Keratinocyte (primary cell): ENCODE measurements at regions not wholly inside any gene's neighbourhood (a gene's known extent, or its start where the extent isn't known, plus 50 kb on each side); places are given as distances from the start of the nearest gene placed in this dataset.

Source experiments
- DNase-seq: peaks from one replicate; pipeline ENCODE4 v3.0.0-alpha.2; 2011; ENCODE audit warnings: low read depth, missing footprints, low spot score
- FAIRE-seq: peaks from 2 replicates; lab custom pipeline; 2011; peaks lifted over from hg19 to GRCh38; lab: Jason Lieb, UNC
- H2AFZ ChIP-seq: 2 replicates; pipeline ENCODE4 v1.6.0; 2012; ENCODE audit warnings: low read length, control low read depth, inconsistent platforms; ENCODE audit not compliant: control insufficient read depth
- H3K27ac ChIP-seq: 2 replicates; pipeline ENCODE4 v1.5.1; 2011; ENCODE audit warnings: low read length; ENCODE audit not compliant: control insufficient read depth, insufficient read depth
- H3K27me3 ChIP-seq: 3 replicates; pipeline ENCODE4 v1.6.0; 2011; ENCODE audit warnings: low read length; ENCODE audit not compliant: control insufficient read depth, insufficient read depth; ENCODE audit errors: extremely low read depth
- H3K36me3 ChIP-seq, 2 experiments: 2 replicates in 1 of 2; 3 replicates in 1 of 2; pipeline ENCODE4 v1.5.1; 2011; ENCODE audit warnings: low read length in 2 of 2, mild to moderate bottlenecking in 1 of 2; ENCODE audit not compliant: control insufficient read depth in 2 of 2, insufficient read depth in 2 of 2; ENCODE audit errors: extremely low read depth in 1 of 2
- H3K4me1 ChIP-seq: 3 replicates; pipeline ENCODE4 v1.5.1; 2011; ENCODE audit warnings: low read length; ENCODE audit not compliant: control insufficient read depth, insufficient read depth; ENCODE audit errors: extremely low read depth
- H3K4me2 ChIP-seq: 3 replicates; pipeline ENCODE4 v1.6.0; 2011; ENCODE audit warnings: low read depth, low read length; ENCODE audit not compliant: control insufficient read depth, insufficient read depth; ENCODE audit errors: extremely low read depth
- H3K4me3 ChIP-seq, 3 experiments: fragments of 200-600 bp in 1 of 3; sonication (generic) in 1 of 3; 2 replicates in 2 of 3; 3 replicates in 1 of 3; pipeline ENCODE4 v1.5.1; 2011 to 2016; ENCODE audit warnings: low read length in 3 of 3, mild to moderate bottlenecking in 3 of 3, control low read depth in 2 of 3, inconsistent platforms in 1 of 3, low read depth in 1 of 3, mixed read lengths in 1 of 3, mixed run types in 1 of 3, moderate library complexity in 1 of 3; ENCODE audit not compliant: control insufficient read depth in 2 of 3, insufficient read depth in 2 of 3; ENCODE audit errors: extremely low read depth in 1 of 3
- H3K79me2 ChIP-seq: 2 replicates; pipeline ENCODE4 v1.6.0; 2012; ENCODE audit warnings: low read length; ENCODE audit not compliant: control insufficient read depth, insufficient read depth
- H3K9ac ChIP-seq: 3 replicates; pipeline ENCODE4 v1.6.0; 2011; ENCODE audit warnings: low read length; ENCODE audit not compliant: control insufficient read depth, insufficient read depth; ENCODE audit errors: extremely low read depth
- H3K9me1 ChIP-seq: 3 replicates; pipeline ENCODE4 v1.6.0; 2011; ENCODE audit warnings: low read length; ENCODE audit not compliant: control insufficient read depth, insufficient read depth; ENCODE audit errors: extremely low read depth
- H3K9me3 ChIP-seq: 2 replicates; pipeline ENCODE4 v1.5.1; 2012; ENCODE audit warnings: low read depth, low read length; ENCODE audit not compliant: control insufficient read depth
- H4K20me1 ChIP-seq: 3 replicates; pipeline ENCODE4 v1.6.0; 2011; ENCODE audit warnings: low read length; ENCODE audit not compliant: control insufficient read depth, insufficient read depth; ENCODE audit errors: extremely low read depth
- EZH2 ChIP-seq: IDR thresholded peaks from one replicate; pipeline ENCODE4 v1.6.1; 2012; ENCODE audit warnings: inconsistent platforms, mild to moderate bottlenecking, low read length, moderate library complexity
- dilution Hi-C: fragments of 300-500 bp; cut with MboI; formaldehyde crosslinking; loops from one replicate; pipeline ENCODE4 v1.7.0; 2020; ENCODE audit warnings: low sequenced_read_pairs; ENCODE audit not compliant: extremely low pct_ligation_motif_present
- TF ChIP-seq, protein P1 (sequence below), 3 experiments: IDR thresholded peaks in 1 of 3; conservative IDR thresholded peaks in 1 of 3; optimal IDR thresholded peaks in 1 of 3; 2 replicates in 2 of 3; 3 replicates in 1 of 3; pipeline versions ENCODE3 to v1.5.1; 2011; ENCODE audit warnings: low read length in 3 of 3, mild to moderate bottlenecking in 3 of 3, moderate library complexity in 2 of 3, control low read depth in 1 of 3, inconsistent platforms in 1 of 3; ENCODE audit not compliant: insufficient read depth in 2 of 3; ENCODE audit errors: extremely low read depth in 1 of 3

DNA sequence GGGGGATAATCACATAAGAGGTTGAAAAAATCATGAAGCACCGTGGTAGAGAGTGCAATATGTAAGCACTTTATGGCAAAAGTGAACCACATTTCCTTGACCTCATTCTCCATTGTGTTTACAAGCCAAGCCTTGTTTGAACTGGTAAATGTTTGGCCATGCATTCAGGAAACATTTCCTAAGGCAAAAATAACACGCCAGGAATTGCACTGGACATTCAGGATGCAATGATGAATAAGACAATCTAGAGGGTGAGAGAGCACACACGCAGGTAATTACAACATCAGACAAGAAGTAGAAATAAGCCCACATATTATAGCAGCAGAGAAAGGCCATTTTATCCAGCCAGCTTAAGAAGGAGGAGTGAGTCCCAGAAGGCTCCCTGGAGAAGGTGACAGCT lies 218.0 kb upstream of the OSR1 start:
- dilution Hi-C loops = no loop called here
- Histone ChIP-seq H3K4me1 (peaks cover 30% of the 10 kb centered on the region), H3K9me3 (no peaks in the 10 kb centered on the region), H3K9ac (no peak overlapping the region), H3K79me2 (no peaks in the 10 kb centered on the region), H3K27ac (no peak overlapping the region), H3K4me2 (peak overlapping the region; percentile 2), H2AFZ (no peak overlapping the region), H3K4me3 (no peak overlapping the region), H3K36me3 (no peaks in the 10 kb centered on the region), H3K27me3 (no peaks in the 10 kb centered on the region), H4K20me1 (no peaks in the 10 kb centered on the region), H3K9me1 (no peaks in the 10 kb centered on the region)
- FAIRE-seq (peak; percentile 89), DNase-seq (peak; percentile 17)
- TF ChIP-seq, protein P1, sequence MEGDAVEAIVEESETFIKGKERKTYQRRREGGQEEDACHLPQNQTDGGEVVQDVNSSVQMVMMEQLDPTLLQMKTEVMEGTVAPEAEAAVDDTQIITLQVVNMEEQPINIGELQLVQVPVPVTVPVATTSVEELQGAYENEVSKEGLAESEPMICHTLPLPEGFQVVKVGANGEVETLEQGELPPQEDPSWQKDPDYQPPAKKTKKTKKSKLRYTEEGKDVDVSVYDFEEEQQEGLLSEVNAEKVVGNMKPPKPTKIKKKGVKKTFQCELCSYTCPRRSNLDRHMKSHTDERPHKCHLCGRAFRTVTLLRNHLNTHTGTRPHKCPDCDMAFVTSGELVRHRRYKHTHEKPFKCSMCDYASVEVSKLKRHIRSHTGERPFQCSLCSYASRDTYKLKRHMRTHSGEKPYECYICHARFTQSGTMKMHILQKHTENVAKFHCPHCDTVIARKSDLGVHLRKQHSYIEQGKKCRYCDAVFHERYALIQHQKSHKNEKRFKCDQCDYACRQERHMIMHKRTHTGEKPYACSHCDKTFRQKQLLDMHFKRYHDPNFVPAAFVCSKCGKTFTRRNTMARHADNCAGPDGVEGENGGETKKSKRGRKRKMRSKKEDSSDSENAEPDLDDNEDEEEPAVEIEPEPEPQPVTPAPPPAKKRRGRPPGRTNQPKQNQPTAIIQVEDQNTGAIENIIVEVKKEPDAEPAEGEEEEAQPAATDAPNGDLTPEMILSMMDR (optimal IDR thresholded peaks at IDR 0.05 in 1 of 3, IDR thresholded peaks at IDR 0.05 in 1 of 3, conservative IDR thresholded peaks at IDR 0.05 in 1 of 3; ENCODE audit: extremely low read depth in 1 of 3, insufficient read depth in 2 of 3, low read length in 3 of 3) = no peak
- TF ChIP-seq EZH2 = no peak

DNA sequence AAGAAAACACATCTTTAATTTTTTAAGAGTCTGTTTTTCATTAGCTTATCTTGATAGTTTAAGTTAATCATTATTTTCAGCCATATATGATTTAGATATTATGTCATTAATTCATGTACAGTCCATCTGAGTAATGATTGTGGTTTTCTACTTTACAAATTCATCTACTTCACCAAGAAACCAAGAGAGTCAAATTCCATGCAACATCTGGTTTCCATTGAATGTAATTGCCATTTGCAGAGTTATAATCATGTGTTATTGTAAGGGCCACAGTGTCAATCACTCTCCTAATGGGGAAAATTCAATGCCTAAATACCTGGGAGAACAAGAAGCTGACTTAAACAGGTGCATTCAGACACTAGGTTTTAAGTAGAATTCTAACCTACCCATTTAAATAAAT lies 217.2 kb upstream of the OSR1 start:
- H3K4me1 ChIP-seq = peaks cover 30% of the 10 kb centered on the region
- DNase-seq (no peak), FAIRE-seq (peak; percentile 5)
- dilution Hi-C loops = no loop called here
- H3K36me3 ChIP-seq = no peaks in the 10 kb centered on the region
- H3K27ac ChIP-seq = no peak overlapping the region
- H3K27me3 ChIP-seq = no peaks in the 10 kb centered on the region
- TF ChIP-seq EZH2 = no peak
- TF ChIP-seq, protein P1 (optimal IDR thresholded peaks at IDR 0.05 in 1 of 3, IDR thresholded peaks at IDR 0.05 in 1 of 3, conservative IDR thresholded peaks at IDR 0.05 in 1 of 3; ENCODE audit: extremely low read depth in 1 of 3, insufficient read depth in 2 of 3, low read length in 3 of 3) = no peak
- H3K9ac ChIP-seq = no peak overlapping the region
- H3K79me2 ChIP-seq = no peaks in the 10 kb centered on the region
- no peaks in the 10 kb centered on the region for H3K9me3 ChIP-seq
- H3K9me1 ChIP-seq = no peaks in the 10 kb centered on the region
- H3K4me2 ChIP-seq = no peak overlapping the region
- no peak overlapping the region for H3K4me3 ChIP-seq
- no peaks in the 10 kb centered on the region for H4K20me1 ChIP-seq
- H2AFZ ChIP-seq = no peak overlapping the region
